Activated CD4-positive, alpha-beta T cell treated with anti-CD3 and anti-CD28 coated beads, Interleukin-2, Interleukin-6, amounts not matched to agents 100 ng/mL and 50 ng/mL, durations not matched to agents 16 hours and 8 hours (primary cell): ENCODE measurements at regions not wholly inside any gene's neighbourhood (a gene's known extent, or its start where the extent isn't known, plus 50 kb on each side); places are given as distances from the start of the nearest gene placed in this dataset.
"Not testable (repeated sequence)": the region's sequence is repeated elsewhere in the genome, so short reads cannot be mapped to it uniquely, and the experiment has no call there.

ENCODE experiments used
- DNase-seq: peaks from one replicate; pipeline ENCODE4 v3.0.0-alpha.2; 2020

DNA sequence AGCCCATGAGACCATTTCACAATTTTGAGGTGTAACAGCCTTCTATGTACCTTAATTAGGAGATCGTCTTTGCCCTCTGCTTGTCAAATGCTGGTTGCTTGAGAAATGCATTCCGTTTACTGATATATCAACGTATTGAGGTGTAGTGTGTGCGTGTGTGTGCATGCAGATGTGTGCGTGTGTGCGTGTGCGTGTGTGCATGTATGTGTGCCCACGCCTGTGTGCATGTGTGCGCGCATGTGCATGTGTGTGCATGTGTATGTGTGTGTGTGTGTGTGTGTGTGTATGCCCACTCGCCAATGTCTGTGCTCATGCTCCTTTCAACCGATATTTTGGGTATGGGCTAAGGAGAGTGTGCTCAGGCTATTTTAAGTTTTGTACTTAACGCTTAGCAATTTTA lies 81.5 kb upstream of the ZFHX3 start:
- DNase-seq = no peak

DNA sequence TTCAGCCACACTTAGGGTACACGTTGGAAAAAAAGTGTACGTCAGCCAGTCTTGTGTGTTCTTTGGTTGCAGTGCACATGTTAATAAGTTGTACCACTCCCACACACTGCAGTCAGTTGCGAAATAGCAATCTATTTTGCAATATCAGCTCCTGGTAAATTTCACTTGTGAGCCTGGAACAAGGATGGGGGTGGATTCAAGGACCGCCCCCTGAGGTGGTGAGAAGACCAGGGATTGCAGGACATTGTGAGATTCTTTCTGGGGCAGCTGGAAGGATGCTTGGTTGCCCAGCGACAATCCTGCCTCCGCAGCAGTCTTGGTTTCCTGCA lies 78.6 kb upstream of the ZFHX3 start:
- no peak for DNase-seq

DNA sequence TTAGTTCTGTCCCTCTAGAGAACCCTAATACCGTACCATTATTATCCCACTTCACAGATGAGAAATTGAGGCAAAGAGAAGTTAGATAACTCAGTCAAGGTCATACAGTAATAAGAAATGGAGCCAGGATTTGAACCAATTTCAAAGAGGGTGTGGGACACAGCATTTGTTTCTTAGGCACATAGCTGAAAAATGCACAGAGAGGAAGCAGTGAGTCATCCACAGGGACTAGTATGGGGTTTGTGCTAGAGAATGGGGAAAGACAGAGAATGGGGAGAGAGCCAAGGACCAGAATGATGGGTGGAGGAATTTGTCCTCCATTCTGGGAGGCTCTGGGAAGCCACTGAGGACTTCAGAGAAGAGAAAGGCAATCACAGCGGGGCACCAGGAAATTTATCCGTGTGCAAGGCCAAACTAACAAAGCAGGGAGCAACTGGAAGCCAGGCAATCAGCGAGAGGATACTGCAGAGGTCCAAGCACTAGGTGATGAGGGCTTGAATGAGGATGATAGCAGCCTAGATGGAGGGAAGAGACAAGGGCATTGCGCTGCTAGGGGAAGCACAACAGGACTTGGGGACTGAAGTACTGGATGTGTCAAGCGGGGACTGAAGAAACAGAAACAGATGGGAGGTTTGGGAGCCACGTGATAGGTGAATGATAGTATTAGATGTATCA lies 78.1 kb upstream of the ZFHX3 start:
- DNase-seq = no peak

DNA sequence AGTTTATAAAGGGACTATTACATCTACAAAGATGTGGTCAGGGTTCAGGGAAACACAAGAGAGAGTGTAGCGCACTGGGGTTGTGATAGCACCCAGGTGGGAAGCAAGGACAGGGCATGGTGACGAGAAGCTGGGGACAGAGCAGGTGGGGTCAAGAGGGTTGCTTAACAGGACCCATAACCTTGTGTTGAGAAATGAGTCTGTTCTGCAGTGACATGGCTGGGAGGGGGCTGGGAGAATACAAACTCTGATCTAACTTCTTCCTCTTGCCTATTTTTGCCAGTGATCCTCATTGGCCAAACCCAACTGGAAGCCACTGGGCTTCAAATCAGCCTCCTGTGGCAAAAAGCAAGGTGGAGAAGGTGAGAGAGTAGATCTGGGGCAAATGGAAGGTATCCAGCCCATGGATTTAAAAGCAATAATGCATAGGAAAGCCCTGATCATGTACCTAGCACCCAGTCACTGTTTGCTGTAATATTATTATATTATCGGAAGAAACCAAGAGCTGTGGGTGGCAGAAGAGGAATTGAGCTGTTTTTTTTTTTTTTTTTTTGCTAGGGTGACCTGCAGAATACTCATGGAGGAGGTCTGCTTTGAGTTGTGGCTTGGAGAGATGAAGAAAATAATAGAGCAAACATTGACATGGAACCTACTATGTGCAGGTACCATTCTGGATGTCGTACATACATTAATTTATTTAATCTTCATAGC lies 76.9 kb upstream of the ZFHX3 start:
- no peak for DNase-seq

DNA sequence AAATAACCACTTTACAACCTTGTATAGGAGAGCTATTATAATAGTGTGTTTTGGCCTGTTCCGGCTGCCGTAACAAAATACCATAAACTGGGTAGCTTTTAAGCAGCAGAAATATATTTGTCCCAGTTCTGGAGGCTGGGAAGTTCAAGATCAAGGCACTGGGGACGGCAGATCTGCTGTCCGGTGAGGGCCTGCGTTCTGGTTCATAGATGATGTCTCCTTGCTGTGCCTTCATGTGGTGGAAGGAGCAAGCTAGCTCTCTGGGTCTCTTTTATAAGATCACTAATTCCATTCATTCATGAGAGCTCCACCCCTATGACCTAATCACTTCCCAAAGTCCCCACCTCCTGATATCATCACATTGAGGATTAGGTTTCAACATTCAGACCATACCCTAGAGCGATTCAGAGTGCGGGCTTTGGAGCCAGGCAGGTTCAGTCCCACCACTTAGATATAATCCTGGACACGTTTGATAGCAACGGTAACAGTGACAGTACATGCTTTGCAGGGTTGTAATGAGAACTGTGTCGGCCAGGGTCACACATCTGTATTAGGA lies 76.2 kb upstream of the ZFHX3 start:
- DNase-seq = no peak

DNA sequence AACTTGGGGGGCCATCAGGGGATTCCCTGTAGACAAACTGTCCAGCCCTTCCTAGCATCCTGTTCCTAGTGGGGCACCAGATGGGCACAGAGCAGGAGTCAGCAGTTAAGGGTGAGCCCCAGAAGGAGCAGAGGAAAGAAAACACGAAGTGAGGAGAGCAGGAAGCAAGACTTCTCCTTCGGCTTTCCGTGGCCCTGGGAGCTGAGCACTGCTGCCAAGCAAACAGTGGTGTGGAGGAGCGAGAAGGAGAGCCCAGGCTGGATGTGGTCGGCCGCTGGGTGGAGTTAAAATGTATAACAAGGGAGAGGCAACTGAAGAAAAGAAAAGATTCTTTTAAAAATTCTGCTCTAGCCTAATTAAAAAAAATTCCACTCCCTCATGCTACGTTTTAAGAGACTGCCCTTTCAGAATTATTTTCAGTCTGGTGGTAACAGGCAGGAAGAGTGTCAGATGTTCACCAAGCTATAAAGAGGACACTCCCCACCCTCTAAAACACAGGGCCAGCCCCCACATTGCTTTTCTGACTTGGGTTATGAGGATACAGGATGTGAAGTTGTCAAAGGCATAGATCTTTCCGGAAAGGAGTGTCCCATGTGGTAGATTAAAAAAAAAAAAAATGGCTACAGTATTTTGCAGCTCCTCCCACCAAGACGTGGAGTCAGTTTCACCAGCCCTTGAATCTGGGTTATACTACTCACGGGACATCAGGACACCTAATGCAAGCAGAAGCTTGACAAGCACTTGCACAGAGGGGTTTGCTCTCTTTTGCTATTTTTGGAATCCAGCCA lies 74.9 kb upstream of the ZFHX3 start:
- no peak for DNase-seq

DNA sequence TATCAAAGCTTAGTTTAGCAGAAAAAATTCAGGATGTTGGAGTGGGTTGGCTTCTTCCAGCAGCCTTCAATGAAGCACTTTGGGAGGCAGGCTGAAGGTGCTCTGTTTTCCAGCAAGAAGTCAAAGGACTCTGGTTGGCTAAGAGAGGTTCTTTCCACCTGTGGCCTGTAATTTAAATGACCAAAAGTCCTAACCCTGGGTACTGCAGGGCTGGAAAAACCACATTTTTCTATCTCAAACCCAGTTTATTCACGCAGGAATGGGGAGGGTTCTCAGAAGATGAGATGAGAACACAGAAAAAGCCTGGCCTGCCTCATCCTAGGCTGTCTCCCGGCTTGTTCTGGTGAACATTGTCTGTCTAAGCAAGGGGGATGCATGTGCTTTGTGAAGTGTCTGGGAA lies 68.6 kb upstream of the ZFHX3 start:
- DNase-seq = no peak

DNA sequence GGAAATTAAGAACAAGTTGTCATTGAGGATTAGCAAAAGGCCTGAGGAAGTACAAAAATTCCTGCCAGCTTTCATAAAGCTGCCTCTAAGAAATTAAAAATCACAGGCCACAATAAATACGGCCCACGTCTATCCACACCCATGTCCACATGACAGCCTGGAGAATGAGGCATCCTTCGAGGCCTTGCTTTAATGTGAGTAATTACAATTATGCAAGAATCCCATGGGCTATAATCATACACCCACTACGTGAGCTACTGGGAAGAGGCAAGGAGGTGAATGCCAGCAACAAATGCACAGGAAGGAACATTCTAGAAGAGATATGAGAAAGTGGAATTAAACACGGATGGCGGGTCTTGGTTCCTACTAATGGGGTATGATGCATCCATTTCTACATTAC lies 65.4 kb upstream of the ZFHX3 start:
- DNase-seq = no peak

DNA sequence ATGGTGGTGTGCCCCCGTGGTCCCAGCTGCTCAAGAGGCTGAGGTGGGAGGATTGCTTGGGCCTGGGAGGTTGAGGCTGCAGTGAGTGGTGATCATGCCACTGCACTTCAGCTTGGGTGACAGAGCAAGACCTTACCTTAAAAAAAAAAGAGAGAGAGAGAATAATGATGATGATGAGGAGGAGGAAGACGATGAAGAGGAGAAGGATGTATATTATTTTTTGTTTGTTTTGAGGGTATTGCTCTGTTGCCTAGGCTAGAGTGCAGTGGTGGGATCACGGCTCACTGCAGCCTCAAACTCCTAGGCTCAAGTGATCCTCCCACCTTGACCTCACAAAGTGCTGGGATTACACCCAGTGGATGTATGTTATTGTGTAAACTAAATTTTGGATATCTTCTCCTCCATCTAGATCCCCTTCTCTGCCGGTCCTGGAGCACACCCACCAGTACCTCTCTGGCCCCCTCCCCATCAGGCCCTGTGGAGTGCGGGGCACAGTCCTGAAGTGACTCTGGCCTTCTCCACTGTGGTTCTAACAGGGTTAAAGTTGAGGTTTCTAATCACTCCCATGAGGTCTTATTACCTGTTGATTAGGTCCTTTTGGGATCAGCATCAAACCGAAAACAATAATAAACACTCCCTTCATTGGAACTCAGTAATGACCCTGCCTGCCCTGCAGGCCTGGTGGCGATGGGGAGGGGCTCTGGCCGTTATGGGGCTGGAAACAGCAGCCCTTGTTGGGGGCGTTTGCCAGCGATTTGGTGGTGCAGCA lies 60.5 kb upstream of the ZFHX3 start:
- DNase-seq = no peak

DNA sequence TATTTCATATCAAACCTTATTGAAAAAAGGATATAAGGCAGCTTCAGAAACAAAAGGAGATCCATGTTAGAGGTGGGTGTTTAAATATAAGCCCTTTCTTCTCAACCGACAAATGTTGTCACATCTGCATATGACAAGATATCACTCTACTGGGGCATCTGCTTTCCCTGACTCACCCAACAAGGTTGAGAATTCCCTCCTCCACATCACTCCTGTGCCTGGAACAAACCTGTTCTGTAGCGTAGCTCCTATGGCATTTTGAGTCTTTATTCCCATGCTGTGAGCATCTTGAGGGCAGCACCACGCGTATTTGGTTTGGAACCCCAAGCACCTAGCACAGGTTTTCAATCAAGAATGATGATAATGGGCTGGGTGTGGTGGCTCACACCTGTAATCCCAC lies 59.4 kb upstream of the ZFHX3 start:
- no peak for DNase-seq

DNA sequence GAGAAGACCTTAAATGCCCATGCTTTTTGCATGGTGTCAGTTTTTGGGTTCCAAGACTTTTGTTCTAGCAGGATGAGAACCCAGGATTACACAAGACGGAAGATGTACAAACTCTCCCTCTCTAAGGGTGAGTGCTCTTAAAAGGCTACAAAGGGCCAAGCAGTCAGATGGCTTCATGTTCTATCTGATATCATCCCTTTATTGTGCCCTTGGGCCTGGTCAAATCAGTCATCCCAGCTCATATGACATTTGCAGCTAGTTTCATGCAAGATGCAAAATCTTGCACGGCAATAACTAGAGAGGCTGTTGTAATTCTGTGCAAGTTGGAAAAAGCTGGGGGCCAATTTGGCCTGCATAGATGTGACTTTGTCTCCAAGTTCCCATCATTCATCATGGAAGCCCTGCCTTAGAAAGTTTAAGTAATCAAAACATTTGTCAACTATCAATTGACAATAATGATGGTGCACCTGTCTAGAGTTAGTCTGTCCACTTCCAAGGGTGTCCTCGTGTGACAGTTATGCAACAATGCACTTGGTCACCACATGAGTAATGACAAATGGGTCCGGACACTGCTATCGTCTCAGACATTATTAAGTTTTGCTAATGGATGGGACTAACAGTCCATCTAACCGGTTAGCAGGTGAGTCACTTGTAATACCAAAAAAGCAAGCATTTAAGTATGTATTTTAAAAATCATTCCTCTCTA lies 58.6 kb upstream of the ZFHX3 start:
- no peak for DNase-seq

DNA sequence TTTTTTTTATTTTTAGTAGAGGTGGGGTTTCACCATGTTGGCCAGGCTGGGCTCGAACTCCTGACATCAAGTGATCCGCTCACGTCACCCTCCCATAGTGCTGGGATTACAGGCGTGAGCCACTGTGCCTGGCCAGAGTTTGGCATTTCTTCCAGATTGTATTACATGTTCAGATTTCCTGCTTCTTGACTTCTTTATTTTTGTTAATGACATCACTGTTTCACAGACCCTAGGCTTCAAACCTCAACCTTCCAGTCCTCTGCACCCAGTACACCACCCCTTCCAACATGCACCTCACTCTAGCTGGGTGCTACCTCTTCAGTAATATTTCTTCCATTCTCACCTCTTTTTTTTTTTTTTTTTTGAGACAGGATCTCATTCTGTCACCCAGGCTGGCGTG lies 53.6 kb upstream of the ZFHX3 start:
- no peak for DNase-seq

DNA sequence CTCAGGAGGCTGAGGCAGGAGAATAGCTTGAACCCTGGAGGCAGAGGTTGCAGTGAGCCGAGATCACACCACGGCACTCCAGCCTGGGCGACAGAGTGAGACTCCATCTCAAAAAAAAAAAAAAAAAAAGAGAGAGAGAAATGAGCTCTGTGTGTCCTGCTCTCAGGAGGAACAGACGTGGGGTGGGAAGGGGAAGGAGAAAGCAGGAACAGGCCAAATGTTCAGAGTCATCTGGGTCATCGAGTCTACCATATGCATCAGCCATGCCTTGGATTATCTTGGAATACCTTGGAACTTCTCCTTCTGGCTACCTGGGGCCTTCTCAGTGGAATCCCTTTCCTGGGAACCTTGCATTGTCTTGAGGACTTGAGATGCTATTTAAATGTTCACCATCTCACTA lies 51.7 kb upstream of the ZFHX3 start:
- DNase-seq = not testable (repeated sequence)
